Frontal cortex (tissue), 3 donors: ENCODE measurements at regions not wholly inside any gene's neighbourhood (a gene's known extent, or its start where the extent isn't known, plus 50 kb on each side); places are given as distances from the start of the nearest gene placed in this dataset.
A peak's percentile ranks its signal among the peaks of the same experiment; 100 is the strongest.

Experiments used
- DNase-seq, 2 donors: peaks; one replicate each; pipeline ENCODE4 v3.0.0; 2012; ENCODE audit warnings: low spot score in 2 of 2
- FAIRE-seq: peaks from 2 replicates; lab custom pipeline; 2012; peaks lifted over from hg19 to GRCh38; lab: Jason Lieb, UNC
- donor health status: control.
- donor health status: control.
- donor health status: control.

DNA sequence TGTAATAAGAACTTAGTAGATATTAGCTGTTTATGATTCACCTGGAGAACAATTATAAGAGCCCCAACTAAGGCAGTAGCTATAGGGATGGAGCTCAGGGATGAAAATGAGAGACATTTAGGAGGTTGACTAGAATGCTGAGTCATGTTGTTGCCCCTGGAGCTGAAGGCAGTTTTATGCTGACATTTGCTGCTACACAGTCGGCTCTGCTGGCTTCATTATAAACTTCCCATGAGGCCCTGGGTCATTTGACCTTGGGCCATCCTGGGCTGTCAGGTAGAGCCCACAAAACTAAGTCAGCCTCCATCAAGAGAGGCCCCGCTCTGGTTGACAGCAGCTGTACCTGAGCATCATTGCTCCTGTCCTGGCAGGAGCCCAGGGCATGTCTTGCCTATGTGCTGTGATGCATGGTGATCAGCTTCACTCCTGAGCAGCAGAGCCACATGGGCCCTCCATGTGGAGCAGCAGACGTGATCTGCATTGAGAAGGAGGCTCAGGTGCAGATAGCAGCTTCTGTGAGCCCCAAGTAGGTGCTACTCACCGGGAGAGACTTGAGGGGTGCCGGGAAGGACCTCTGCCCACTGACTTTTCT is 112.4 kb downstream of the TBX19 start:
- FAIRE-seq (no peak), DNase-seq (no peak)

DNA sequence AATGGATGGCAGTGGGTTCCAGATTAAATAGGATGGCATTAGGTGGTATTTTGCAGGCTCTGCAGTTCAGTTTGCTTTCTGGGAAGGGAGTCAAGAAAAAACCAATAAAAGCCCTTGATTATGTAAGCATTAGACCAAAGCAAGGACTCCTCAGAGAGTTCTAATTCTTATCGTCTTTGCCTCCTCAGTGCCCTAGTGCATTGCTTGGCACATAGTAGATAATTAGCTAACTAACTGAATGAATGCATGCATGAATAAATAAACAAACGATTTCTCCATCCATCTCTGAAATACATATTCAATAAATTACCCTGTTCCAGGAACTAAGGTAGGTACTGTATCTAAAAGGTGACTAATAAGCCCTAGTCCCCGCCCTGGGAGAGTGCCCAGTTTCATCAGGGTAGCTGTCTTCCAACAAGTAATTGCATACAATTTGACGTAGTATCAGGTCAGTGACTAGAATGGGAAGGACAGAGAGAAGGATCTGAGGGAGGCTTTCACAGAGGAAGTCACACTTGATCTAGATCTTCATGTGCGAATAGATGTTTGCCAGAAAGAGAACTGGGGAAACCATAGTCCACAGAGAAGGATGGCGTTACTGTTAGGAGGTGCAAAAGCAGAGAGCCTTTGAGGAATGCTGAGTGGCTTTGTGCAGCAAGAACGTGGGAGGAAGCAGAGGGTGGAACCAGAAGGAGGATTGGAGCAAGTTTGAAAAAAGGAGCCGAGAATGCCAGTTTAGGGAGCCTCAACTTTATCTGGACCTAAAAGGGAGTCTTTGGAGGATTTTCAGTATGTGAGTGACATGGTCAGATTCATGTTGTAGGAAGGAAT is 111.4 kb downstream of the TBX19 start:
- no peak for FAIRE-seq
- no peak for DNase-seq

DNA sequence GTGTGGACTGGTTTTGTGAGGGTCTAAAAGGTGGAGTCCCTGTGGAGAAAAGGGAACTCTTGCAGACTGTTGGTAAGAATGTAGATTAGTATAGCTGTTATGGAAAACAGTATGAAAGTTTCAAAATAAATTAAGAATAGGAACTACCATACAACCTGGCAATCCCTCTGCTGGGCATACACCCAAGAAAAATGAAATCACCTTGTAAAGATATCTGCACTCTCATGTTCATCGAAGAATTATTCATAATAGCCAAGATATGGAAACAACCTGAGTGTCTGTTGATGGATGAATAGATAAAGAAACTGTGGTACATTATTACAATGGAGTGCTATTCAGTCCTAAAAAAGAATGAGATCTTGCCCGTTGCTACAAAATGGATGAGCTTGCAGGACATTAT is 109.6 kb downstream of the TBX19 start:
- DNase-seq = no peak
- FAIRE-seq = no peak

DNA sequence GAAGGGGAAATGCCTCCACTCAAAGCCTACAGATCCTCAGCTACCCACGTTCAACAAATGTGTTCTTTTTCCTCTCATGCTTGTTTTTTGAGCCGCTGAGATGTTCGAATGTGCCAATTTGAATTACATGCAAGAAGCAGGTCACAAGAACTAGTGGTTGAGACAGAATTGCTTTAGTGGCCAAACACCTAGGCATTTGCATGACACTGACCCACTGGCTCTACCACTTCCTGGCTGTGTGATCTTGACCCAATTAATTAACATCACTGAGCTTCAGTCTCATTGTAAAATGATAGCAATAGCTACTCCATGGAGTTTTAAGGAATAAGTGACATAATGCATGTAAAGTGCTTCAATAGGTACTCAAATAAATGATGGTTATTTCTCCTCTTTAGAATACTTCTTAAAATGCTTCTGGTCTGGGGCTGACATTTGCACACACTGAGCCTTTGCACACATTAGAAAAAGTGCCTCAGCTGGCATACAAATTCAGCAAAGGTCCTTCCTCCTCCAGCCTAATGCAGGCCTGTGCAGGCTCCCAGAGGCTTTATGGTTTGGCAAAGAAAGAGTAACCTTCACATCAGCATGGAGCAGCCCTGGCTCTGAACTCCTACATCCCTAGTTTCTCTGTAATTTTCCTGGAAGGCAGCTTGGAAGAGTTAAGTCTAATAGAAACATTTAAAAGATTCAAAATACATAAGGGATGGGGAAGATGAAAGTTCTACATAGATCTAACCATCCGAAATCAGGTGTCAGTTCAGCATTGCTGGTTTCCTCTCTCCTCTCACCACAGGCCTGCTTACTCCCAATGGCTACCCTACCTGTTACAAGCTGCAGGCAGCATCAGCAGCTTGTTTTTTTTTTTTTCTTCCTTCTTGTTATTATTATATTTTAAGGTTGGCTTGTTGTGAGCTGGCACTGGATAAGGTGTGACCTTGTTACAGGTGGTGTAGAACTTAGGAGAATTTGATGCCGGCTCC is 107.4 kb downstream of the TBX19 start:
- FAIRE-seq (no peak), DNase-seq (no peak)

DNA sequence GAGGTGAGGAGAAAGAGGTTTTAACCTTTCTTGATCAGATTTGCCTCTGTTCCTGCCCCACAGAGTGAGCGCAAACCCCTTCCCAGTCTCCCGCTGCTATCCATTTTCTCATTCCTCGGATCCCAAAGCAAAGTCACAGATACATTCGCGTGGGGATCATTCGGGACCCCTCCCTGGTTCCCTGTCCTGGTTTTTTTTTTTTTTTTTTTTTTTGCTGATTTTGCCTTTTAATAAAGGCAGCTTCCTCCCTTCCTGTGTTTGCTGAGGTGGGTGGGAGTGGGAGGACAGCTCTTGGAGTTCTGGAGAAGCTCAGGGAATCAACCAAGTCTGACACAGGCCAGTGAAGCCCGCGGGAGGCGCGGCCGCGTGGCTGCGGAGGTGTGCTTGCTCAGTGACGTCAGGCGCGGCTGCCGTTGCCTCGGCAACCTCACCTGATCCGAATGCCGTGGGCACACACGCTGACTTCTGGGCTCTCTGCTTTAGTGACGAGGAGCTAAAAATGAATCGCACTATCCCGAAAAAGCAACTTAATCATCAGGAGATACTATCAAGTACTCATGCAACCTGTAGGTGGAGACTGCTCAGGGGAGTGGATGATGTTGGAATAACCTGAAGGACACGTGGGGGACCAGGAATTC is 106.4 kb downstream of the TBX19 start:
- FAIRE-seq = no peak

DNA sequence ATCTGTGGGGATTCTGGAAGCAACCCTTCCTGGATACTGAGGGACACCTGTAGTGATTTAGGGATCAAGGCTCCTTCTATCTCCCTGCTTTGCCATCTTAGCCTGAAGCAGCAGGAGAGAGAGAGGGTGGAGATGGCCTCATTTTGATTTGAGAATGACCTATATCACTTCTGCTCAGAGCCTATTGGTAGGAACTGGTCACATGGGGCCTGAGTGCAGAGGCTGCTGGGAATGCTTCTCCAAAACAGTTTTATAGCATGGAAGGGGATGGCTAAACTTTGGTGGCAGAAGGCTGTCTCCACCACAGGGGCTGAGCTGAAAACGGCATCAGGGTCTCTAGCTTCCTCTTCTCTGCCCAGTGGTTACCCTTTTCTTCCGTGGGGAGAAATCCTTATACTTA is 105.8 kb downstream of the TBX19 start:
- FAIRE-seq = no peak
- no peak for DNase-seq

More for the DNA sequence above, 106.4 kb downstream of the TBX19 start:
- DNase-seq = peak in 1 of 2 donors; percentile 38

DNA sequence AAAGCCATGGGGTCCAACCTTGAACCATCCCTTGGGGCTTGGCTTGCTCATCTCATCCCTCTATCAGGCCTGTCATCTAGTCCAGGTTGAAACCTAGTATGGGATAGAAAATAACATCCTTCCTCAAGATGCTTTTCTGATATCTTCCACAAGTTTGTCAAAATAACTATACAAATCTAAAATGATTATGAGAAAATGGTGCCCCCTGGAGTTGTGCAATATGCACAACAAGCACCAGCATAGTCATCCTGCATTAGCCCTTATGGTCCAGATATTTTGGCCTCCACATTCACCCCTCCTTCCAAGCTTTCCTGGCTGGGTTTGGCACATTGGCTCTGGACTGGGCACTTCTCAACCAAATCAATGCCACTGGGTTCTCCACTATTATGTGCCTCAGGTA is 101.2 kb downstream of the TBX19 start:
- FAIRE-seq = no peak
- no peak for DNase-seq

DNA sequence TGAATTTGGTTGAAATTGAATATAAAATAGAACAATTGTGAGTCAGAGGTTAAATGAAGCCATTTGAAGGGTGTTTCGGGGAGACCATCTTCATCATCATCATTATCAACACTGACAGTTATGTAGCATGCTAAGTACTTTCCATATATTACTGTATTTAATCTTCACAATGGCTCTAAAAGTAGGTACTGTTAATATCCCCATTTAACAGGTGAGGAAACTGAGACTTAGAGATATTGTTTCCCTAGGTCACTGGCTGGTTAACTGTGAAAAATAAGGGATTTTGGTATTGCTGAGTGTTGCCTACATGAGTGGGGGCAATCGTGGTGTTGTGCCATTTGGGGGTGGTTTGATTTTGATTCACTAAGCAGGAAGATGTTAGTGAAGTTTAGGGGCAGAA is 100.3 kb downstream of the TBX19 start:
- FAIRE-seq (no peak), DNase-seq (no peak)

DNA sequence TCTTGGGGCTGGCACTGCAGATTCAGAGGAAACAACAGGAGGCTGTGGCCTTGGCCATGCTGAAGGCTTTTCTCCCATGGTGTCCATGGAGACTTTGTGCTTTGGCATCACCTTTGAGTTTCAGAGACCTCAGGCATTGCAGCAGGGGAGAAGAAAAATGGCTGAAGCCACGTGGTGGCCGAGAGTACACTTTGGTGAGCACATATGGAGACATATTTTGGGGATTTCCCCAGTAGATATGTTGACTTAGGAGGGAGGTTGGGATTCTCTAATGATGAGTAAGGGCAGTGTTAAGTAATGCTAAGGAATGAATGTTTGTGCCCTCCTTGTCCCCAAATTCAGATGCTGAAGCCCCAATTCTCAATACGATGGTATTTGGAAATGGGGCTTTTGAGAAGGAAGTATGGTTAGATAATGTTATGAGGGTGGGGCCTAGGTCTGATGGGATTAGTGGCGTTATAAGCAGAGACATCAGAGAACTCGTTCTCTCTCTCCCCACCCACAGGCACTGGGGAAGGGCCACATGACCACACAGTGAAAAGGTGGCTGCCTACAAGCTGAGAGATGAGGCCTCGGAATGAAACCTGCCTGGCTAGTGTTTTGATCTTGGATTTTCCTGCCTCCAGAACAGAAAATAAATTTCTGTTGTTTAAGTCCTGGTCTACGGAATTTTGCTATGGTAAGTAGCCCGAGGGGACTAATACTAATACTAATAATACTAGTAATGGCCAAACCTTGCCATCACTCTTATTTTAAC is 98.6 kb downstream of the TBX19 start:
- DNase-seq (no peak), FAIRE-seq (no peak)

DNA sequence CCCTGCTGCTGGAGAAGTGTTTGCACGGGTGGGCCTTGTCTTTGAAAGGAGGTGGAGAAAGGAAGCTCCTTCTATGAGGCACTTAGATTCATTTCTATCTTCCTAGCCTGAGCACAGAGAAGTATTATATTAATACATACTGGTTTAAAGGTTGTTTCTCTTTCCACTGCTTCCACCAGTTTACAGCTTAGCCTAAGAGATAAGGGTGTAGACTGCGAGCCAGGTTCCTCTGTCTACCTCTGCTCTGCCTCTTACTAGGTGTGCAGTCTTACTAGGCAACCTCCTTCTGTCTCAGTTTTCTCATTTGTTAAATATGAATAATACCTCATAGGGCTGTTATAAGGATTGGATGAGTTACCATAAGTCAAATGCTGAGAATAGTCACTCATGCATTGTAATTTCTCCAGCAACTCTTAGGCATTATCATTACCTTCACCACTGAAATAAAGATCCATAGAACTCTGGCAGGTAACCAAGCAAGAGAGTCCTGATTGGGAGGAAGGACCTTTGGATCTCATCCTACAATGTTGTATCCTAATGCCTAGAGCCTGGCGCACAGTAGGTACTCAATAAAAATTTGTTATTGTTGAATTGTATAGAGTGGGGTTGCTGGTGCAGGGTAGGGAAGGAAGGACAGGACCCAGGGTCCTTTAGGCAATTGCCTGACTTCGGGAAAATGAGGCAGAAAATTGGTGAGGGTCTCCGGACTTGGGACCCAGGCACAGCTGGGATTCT is 95.1 kb downstream of the TBX19 start:
- FAIRE-seq (no peak), DNase-seq (no peak)

DNA sequence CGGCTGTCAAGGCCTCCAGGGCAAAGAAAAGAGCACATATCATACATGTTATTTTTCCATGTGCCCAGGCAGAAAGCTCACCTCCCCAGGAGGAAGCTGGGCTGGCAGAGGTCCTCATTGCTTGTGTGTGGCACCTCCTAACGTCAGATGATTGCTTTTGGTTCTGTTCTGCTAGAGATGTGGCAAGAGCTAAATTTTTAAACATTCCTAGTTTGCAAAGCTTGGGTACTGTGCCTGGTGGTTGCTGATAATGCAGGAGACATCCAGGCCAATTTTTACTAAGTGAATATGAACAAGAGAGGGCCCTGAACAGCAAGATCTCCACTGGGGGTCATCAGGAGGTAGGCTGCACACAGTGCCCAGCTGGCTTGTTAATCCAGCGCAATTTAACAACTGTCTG is 93.9 kb downstream of the TBX19 start:
- FAIRE-seq (no peak), DNase-seq (no peak)

DNA sequence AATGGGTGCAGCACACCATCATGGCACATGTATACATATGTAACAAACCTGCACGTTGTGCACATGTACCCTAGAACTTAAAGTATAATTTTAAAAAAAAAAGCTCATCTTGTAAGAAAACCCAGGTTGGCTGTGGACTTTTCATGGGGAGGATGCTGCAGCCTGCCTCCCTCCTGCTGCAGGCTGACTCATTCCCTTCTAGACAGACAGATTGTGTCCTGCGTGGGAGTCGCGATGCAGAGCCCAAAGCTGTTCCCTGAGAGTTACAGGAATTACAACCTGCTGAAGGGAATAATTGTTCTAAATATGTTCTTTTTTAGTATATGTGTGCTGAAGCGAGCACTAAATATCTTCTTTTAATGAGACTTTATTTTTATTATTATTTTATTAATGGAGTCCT is 93.2 kb downstream of the TBX19 start:
- FAIRE-seq = no peak
- DNase-seq = no peak

DNA sequence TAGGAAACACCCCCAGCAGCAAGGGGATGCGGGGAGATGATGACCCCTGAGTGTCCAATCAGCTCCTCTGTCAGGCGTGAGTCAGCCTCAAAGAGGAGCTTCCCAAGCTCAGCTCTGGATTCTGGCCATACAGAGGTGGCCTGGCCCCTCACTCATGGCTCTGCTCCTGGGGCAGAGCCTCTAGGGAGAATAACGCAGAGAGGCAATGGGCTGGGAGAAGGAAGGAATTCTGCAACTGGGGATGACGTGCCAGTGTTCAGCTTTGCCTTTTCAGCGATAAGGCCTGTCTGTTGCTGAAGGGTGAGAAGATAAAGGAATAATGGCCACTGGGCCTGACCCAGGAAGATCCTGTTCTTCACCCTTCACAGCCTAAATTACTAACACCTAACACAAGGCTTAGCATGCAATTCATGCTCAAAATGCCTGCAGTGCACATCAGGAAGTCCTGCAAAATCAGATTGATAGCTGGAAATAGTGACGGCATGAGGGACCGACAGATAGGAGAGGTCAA is 92.2 kb downstream of the TBX19 start:
- FAIRE-seq (no peak), DNase-seq (no peak)

DNA sequence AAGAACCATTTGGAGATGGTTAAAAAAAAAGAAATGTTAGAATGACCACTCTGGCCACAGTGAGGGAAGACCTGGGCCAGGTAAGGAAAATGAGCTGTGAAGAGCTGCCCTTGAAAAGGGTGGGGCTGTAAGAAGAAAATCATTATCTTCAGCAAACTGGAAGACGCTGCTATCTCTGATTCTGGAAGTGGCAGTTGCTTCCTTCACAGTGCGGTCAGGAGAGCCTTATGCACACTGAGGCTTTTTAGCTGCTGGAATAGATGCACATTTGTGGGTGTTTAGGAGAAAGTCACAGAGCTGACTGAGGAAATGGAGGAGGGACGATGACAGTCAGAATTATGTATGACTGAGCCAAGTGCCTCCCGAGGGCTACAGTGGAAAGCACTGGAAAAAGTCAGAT is 91.6 kb downstream of the TBX19 start:
- no peak for FAIRE-seq
- no peak for DNase-seq

DNA sequence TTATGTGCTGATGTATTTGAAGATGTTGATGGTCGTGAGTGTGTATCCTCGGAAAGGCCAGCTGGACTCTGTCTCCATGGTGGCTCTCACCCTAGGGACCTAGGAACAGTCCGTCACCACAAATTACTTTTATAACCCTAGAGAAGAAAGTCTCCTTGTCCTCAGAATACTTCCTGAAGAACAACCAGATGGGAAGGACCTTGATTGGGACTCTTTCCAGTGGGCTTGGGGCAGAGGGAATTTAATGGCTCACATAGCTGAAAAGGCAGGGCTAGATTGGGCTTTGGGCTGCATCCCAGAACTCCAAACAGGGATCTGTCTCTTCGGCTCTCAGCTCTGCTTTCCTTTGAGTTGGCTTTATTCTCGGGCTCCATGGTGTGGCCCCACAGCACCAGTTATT is 90.8 kb downstream of the TBX19 start:
- FAIRE-seq (no peak), DNase-seq (no peak)

DNA sequence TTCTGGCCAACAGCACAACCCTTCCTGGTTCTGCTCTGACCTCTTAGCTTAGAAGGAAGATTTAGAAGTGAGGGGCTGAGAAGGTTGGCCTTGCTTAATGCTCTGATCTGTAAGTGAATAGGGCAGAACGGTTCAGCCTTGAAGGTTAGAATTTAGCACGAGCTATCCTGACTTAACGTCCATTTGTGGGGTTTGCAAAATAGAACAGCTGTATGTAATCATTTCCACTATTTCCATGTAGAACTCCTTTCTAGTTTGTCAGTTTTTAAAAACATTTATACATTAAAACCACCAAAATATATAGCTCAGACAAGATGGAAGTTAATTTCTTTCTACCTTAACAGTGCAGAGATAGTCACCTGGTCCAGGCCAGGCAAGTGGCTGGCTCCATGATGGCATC is 89.9 kb downstream of the TBX19 start:
- DNase-seq = no peak
- no peak for FAIRE-seq

DNA sequence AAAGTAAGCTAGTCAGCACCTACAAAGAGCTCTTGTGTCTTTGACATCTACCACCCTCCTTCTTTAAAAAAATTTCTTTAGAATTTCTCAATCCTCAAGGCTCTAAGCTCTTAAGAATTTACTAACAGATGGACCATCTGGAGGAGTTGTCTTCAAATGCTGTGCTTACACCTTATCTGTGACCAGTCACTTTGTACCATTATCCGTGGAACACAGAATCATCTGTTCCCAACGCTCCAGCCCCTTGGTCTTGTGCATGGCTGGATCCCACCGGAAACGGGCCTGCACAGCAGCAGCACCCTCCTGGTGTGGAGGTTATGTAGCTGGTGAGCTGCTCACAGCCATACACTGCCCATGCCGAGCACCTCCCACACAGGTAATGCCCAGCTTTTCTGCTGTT is 89.0 kb downstream of the TBX19 start:
- DNase-seq (no peak), FAIRE-seq (no peak)

DNA sequence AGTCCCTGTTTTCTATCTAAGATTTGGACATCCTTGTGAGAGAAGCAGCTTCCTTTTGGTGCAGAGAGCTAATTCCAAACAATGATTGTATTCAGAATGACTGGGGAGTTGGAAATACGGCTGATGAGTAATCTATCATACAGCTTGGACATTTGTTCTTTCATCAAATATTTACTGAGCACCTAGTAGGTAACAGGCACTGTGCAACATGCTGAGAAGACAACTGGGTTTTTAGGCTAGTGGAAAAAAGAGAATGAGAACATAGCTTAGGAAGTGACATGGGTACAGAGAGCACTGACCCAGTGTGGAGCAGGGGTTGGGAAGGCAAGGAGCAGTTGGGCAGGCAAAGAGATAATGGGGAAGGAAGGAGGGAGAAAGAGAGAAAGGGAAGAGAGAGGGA is 87.5 kb downstream of the TBX19 start:
- DNase-seq = no peak
- FAIRE-seq = no peak
